ENCODE measurements at regions not wholly inside any gene's neighbourhood (a gene's known extent, or its start where the extent isn't known, plus 50 kb on each side); places are given as distances from the start of the nearest gene placed in this dataset.
"Not testable (repeated sequence)": the region's sequence is repeated elsewhere in the genome, so short reads cannot be mapped to it uniquely, and the experiment has no call there.

DNA sequence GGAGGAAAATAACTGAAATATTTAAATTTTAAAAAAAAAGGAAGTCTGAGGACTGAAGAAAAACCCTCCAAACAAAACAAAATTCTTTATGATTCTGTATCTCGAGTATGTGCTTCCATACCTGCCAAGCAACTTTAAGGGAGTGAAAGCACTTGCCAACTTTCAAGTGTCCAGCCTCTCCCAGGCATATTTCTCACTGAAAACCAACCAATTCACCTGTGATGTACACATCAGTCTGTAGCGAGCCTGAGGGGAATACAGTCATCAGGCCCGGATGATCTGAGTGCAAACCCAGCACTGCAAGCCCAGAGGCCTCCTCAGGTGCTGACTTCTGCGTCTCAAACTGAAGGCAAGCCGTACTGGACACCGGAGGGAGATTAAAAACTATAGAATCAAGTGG, 164.8 kb upstream of the NT5E start:
- DNase-seq (ENCODE audit: low read depth), result no peak

DNA sequence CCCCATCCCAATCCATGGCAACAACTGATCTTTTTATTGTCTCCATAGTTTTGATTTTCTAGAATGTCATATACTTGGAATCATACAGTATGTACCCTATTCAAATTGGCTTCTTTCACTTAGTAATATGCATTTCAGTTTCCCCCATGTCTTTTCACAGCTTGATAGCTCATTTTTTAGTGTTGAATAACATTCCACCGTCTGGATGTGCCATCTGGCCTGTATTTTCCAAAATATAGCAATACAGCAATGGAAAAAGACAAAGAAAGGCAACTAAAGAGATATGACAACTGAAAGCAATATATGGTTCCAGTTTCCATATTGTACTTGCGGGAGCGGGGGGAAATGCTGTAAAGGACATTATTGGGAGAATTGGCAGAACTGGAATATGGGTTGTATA, 166.4 kb upstream of the NT5E start:
- no peak for DNase-seq (ENCODE audit: low read depth)

DNA sequence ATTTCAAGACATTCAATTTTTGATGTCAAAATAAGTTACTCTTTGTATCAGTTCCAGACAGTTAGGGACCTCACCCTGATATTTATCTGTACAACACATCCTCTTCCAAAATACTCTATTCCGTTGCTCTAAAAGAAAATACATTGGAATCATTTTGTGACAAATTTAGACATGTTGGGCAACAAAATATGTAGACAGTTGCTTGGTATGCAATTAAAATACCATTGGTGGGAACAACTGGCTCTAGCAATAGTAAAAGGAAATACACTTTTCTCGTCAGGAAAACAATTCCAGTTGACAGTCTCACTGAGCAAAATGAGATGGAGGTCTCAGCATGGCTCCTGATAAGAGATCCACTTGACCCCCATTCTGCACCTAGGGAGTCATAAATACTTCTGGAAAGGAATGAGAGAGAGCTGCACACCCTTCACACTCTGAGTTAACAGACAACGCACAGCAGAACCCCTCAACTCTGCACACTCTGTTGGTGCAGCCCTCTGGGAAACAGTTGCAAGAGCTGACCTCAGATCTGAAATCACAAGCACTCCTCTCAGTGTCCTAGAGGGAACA, 171.3 kb upstream of the NT5E start:
- DNase-seq (ENCODE audit: low read depth), result peak; percentile 42

DNA sequence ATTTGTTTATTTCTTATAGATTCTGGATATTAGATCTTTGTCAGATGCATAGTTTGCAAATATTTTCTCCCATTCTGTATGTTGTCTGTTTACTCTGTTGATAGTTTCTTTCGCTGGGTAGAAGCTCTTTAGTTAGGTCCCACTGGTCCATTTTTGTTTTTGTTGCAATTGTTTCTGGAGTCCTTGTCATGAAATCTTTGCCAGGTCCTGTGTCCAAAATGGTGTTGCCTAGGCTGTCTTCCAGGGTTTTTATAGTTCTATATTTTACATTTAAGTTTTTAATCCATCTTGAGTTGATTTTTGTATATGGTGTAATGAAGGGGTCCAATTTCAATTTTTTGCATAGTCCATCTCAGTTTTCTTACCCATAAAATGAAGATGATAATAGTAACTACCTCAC, 173.9 kb upstream of the NT5E start:
- DNase-seq (ENCODE audit: low read depth), result not testable (repeated sequence)

DNA sequence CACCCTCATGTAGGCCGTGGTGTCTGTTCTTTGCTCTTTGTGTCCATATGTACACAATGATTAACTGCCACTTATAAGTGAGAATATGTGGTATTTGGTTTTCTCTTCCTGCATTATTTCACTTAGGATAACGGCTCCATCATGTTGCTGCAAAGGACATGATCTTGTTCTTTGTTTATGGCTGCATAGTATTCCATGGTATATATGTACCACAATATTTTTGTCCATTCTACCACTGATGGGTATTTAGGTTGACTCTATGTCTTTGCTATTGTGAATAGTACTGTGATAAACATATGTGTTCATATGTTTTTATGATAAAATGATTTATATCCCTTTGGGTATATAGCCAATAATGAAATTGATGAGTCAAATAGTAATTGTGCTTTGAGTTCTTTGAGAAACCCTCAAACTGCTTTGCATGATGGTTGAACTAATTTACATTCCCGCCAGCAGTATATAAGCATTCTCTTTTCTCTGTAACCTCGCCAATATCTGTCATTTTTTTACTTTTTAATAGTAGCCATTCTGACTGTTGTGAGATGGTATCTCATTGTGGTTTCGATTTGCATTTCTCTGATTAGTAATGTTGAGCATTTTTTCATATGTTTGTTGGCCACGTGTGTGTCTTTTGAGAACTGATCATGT, 174.4 kb upstream of the NT5E start:
- no peak for DNase-seq (ENCODE audit: low read depth)

DNA sequence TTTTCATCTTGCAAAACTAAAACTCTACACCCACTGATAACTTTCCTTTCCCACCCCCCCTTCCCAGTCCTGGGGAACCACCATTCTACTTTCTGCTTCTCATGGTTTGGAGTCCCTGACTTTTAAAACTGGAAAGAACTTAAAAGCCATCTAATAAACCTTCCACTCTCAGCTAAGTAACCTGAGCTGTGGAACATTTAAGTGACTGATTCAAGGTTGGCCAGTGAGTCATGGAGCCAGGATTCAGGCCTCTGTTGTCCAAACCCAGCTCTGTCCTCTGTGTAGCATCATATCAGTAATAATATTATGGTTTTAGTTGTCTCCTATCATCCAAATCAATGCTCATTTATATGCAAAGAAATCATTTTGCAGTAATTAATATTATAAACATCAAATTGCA, 176.0 kb upstream of the NT5E start:
- DNase-seq (ENCODE audit: low read depth), result peak; percentile 50

DNA sequence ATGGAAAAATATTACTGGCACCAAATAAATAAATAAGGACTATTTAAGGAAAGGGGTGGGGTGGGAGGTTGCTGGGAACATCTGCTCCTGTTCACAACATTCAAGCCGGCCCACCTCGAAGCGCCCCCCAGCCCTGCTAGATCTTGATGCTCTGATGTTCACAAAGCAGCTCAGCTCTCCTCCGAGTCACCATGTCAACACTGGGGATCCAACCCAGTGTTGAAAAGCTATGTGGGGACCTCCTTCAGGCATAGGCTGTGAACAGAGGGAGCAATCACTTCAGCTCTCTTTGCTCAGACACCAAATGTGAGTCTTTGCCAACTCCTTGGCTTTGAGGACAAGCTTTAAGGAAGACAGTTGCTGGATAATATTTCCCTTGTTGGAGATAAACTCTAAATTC, 176.8 kb upstream of the NT5E start:
- no peak for DNase-seq (ENCODE audit: low read depth)

DNA sequence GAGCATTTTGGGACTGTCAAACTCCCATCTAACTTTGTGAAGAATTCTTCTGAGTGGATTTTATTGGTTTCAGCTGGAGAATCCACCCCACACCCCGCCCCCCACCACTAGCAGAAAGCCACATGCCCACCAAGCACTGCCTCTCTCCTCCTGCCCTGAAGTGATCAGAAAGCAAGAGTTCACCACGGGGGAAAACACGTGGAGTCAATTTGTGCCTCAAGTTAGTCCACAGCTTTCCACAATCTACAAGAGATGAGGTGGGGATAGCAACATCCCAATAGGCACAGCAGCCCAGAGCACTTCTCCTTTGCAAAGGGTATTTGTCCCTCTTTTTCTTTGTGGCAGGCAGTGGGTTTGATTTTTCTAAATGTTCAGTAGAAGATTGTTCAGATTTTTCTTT, 177.3 kb upstream of the NT5E start:
- no peak for DNase-seq (ENCODE audit: low read depth)

DNA sequence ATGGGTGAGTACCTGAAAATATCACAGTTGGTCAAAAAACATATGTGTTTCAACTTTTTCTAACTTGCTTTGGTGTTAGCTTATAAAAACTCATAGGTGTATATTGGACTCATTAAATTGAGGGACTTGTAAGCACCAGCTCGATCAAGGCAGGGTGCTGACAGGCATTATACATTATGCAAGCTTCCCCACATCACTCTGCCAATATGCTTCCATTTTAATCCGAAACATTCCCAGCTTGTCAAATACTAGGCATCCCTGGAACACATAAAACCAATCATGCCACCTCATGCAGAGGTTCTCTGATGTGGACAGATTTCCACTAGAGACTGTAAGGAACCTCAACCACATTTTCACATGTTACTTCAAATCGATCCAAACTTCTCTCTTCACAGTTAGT, 187.3 kb upstream of the NT5E start:
- no peak for DNase-seq (ENCODE audit: low read depth)

DNA sequence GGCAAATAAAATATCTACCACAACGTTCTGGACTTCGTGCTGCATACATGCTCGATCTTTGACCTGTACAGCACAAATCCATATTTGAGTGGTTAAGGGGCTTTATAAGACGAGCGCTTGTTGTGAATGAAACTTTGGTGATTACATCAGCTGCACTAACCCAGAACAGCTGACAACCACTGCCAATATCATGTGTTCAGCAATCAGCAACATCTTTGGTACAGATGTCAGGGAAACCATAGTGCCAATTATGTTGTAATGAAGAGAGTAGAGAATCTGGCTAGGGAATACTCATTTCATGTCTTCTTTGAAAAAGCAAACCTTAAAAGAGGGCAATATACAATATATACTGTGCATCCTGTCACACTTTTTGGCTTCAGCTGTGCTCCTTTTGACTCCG, 188.6 kb upstream of the NT5E start:
- peak; percentile 22 for DNase-seq (ENCODE audit: low read depth)

DNA sequence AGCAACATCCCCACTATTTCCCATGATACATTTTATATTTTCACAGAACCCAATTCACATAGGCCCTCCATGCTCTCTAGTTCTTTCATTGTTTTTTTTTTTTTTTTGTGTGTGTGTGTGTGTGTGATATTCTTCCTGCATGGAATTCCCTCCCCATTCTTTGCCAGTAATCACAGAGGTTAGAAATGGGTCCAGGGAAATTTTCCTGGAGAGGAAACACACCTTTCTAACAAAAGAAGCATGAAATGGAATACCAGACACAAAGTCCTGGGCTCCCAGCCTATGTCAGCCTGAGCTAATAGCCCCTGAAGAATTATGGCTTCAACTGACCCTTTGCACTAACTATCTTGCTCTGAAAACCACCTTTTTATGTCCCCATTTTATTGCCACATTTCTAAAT, 194.2 kb upstream of the NT5E start:
- DNase-seq (ENCODE audit: low read depth), result no peak

DNA sequence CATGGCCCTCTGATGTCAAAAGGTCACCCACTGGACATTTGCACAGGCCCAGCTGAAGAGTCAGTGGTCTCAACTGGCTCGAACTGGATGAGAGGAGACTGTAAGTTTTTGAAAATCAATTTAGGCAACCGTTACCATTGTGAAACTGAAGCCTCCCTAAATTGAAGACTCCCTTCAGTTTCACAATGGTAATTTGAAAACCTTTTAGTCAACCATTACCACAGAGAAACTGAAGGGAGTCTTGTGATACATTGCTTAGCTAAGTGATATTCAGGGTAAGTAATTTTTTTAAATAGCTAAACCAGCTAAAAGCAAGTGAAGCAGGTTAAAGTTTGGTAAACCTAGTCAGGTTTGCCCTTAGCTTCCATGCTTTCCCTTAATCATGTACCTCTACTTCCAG, 197.3 kb upstream of the NT5E start:
- DNase-seq (ENCODE audit: low read depth), result no peak

DNA sequence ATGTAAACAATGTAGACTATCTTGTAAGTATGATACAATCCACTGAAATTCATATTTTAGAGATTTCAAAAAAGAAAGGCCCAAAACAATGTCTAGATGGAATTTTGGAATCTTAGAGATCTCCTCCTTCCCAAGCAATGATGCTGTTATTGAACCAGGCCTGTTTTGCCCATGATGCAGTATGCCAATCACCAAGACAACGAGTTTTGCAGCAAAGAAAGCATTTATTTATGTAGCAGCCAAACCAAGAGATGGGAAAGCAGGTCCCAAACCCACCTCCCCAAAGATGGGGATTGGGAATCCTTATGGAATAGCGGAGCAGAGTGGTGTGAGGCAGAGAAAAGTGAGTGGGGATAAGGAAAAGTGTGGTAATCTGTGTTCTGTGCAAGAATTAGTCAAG, 197.8 kb upstream of the NT5E start:
- DNase-seq (ENCODE audit: low read depth), result no peak

DNA sequence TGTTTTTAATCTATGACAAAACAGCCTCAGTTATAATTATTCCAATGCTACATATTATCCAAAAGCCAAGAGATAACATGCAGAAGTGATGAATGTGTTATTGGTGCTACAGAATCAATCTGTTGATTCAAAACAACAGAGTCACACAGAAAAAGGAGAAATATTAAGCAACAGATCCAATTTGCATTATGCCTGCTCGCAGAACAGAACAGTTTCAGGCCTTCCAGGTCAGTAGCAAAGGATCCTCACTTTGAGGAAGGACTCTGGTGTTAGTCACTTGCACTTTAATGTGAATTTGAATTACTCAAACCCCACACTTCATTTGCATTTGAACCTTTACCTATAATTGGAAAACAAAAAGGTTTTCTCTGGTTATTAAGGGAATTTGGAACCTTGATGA, 198.6 kb upstream of the NT5E start:
- no peak for DNase-seq (ENCODE audit: low read depth)

DNA sequence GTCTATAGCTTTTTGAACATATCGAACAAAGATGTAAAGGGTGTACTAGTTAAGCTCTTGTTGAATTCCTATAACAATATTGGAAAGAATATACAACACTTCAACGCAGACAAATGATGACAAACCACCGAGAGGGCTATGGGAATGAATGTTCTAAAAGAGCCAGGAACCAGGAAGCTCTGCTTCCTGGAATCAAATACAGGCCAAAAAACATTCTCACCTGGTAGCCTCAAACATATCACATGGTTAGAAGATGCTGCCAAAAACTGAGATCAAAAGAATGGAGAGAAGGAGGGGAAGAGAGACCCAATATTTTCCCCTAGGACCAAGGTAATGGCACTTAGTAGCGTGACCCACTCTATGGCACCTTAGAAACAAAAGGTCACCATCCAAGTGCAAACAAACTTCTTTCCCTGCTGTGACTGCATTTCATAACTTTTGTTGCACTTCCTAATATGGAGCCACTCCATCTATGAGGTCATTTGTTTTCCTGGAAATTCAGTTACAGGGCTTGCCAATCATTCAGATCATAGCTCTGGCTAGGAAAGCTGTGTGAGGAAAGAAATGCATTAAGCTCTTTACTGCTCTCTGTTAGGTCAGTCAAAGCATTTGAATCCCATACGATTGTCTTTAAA, 199.2 kb upstream of the NT5E start:
- peak; percentile 21 for DNase-seq (ENCODE audit: low read depth)

DNA sequence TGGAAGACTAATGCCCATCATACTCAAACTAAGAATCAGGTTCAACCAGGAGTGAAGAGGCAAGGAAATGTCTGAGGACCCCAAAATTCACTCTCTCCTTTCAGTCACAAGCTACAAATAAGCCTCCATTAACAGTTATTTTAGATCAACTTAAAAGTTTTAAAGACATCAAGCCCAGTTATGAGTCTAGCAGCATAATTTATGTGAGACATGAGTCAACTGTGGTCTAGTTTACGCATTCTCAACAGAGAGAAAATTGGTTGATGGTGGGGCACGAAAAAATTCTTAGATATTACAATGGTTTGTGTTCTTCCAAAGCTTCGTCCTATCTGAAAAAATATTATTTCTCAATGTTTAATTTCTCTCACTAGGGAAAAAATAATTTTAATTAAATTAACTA, 204.9 kb upstream of the NT5E start:
- DNase-seq (ENCODE audit: low read depth), result no peak

DNA sequence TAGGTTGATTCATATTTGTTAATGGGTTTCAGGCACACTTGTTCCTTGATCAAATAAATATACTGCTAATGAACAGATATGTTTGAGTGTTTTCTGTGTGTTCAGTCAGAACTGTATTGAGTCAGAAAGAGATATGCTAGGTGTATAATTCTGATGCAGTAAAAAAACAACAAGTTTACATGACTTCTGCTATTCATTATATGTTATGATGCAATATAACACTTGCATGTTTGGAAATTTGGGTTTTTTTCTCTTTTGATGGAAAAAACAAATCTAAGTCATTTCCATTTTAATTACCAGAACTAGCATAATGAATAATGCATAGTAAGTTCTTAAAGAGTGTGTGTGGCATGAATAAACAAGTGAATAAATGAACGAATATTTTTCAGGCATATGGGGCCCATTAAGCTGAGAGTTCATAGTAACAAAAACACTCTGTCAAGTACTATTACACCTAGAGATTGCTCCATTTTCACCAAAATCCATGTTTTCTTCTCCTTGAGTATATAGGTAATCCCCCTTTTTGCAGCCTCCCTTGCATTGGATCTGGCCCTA, 208.3 kb upstream of the NT5E start:
- DNase-seq (ENCODE audit: low read depth), result no peak

DNA sequence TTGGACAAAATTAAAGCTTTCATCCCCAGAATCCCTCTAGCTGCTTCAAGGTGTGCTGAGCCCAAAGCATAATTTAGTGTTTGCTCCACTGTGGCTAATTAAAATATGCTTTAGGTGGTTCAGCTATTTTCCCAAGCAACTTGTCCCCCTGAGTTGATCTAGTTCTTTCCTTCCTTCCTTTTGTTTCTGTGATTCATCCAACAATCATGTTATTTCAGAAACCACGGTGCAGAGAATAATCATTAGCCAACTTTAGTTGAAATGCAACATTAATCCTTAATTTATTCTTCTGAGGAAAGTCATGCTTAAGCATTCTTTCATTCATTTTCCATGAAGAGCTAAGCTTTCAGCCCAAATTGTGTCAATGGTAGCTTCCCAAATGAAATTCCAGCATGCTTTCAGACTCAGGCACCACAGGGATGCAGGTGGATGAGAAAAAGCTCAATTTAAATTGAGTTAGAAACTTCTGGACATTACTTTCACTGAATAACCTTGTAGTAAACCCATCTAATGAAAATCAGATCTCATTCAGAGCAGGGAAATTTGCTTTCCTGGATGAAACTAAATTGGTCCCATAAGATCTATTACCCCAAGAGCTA, 209.0 kb upstream of the NT5E start:
- DNase-seq (ENCODE audit: low read depth), result peak; percentile 11

DNA sequence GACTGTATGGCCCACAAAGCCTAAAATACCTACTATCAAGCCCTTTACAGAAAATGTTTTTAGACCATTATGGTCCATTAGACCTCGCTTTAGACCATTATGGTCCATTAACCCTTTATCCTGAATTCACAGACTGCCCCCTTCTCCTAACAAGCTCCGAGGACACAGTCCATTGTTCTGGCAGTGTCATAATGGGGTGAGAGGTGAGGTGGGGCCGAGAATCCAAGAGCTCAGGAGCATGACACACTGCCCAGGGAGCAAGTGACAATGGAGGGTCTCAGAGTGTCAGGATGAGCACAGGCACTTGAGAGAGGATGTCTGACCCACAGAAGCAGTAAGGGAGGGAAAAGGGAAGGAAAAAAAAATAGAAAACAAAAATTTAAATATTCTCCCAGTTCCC, 212.4 kb upstream of the NT5E start:
- DNase-seq (ENCODE audit: low read depth), result no peak

DNA sequence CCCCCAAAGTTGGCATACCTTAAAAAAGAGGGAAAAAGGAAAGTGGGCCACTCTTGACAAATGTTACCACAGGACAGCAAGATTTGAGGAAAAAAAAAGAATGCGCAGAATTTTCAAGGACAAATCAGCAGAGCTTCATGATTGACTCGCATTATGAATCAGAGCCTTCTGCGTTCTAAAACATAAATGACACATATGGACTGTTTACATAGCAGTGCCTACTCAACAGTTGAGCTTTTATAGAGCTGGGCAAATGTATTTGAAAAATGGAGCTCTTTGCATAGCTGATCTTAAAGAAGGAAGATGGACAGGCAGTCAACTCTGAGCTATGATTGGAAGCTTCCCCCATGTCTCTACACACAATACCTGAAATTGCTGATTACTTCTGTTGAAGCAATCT, 213.2 kb upstream of the NT5E start:
- DNase-seq (ENCODE audit: low read depth), result no peak

DNA sequence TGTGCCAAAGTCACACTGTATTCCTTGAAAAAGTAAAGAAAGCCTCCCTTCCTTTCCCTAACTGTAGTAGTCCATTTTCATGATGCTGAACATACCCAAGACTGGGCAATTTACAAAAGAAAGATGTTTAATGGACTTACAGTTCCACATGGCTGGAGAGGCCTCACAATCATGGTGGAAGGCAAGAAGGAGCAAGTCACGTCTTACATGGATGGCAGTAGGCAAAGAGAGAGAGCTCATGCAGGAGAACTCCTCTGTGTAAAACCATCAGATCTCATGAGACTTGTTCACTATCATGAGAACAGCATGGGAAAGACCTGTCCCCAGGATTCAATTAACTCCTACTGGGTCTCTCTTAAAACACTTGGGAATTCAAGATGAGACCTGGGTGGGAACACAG, 222.5 kb upstream of the NT5E start:
- not testable (repeated sequence) for DNase-seq (ENCODE audit: low read depth)

DNA sequence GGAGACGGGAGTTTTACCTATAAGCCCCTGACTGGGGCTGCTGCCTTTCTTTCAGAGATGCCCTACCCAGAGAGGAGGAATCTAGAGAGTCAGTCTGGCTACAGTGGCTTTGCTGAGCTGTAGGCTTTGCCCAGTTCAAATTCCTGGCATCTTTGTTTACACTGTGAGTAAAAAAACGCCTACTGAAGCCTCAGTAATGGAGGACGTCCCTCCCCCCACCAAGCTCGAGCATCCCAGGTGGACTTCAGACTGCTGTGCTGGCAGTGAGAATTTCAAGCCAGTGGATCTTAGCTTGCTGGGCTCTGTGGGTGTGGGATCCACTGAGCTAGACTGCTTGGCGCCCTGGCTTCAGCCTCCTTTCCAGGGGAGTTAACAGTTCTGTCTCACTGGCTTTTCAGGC, 237.1 kb upstream of the NT5E start:
- DNase-seq (ENCODE audit: low read depth), result not testable (repeated sequence)

DNA sequence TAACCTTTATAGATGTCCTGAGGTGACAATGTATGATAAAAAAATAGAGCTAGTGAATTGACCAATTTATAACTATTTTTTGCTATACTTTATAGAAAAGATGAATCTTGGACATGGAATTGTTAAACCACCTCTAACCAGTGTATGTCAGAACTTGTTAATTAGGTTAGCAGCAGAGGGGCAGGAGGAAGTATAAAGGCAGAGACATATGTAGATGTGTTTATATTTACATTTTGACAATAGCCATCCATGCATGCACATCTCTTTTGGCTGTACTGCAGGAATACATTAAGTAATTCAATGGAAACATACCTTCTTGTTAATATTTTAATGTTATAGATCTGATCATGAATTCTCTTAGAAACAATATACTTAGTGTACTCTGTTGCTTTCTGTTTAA, 254.6 kb upstream of the NT5E start:
- no peak for DNase-seq (ENCODE audit: low read depth)
